SK-N-MC (cell line): ENCODE measurements at regions not wholly inside any gene's neighbourhood (a gene's known extent, or its start where the extent isn't known, plus 50 kb on each side); places are given as distances from the start of the nearest gene placed in this dataset.

ENCODE experiments used
- DNase-seq: peaks from one replicate; pipeline ENCODE4 v3.0.0-alpha.2; 2011; ENCODE audit warnings: low read depth, low spot score
- H3K27ac ChIP-seq: fragments of 200-600 bp; sonication (generic); 2 replicates; pipeline ENCODE4 v1.5.1; 2016; ENCODE audit warnings: mixed run types
- H3K36me3 ChIP-seq: fragments of 200-600 bp; sonication (generic); 2 replicates; pipeline ENCODE4 v1.6.1; 2017; ENCODE audit warnings: antibody characterized with exemption, low read length, mixed read lengths; ENCODE audit not compliant: insufficient read depth
- H3K4me3 ChIP-seq: fragments of 200-600 bp; sonication (generic); 2 replicates; pipeline ENCODE4 v1.5.1; 2016
- H3K9ac ChIP-seq: fragments of 200-600 bp; sonication (generic); 2 replicates; pipeline ENCODE4 v1.8.0; 2017; ENCODE audit warnings: mixed run types, mixed read lengths; ENCODE audit not compliant: insufficient read length
- H3K9me3 ChIP-seq: fragments of 200-600 bp; sonication (generic); 2 replicates; pipeline ENCODE4 v1.6.1; 2017; ENCODE audit warnings: low read depth, mild to moderate bottlenecking, antibody characterized with exemption, low read length, moderate library complexity, mixed read lengths
- EZH2 ChIP-seq: fragments of 200-600 bp; sonication (generic); IDR thresholded peaks from one replicate; pipeline ENCODE4 v1.6.1; 2017; ENCODE audit warnings: antibody characterized with exemption
- FOXP2 ChIP-seq: optimal IDR thresholded peaks from 2 replicates; pipeline ENCODE3; 2011; ENCODE audit warnings: mild to moderate bottlenecking, moderate library complexity; ENCODE audit not compliant: insufficient read depth; ENCODE audit errors: extremely low read length, control extremely low read depth
- POLR2AphosphoS5 ChIP-seq: IDR thresholded peaks from 2 replicates; pipeline ENCODE4 v1.6.1; 2012; ENCODE audit warnings: mild to moderate bottlenecking, low read depth, low read length, borderline replicate concordance

DNA sequence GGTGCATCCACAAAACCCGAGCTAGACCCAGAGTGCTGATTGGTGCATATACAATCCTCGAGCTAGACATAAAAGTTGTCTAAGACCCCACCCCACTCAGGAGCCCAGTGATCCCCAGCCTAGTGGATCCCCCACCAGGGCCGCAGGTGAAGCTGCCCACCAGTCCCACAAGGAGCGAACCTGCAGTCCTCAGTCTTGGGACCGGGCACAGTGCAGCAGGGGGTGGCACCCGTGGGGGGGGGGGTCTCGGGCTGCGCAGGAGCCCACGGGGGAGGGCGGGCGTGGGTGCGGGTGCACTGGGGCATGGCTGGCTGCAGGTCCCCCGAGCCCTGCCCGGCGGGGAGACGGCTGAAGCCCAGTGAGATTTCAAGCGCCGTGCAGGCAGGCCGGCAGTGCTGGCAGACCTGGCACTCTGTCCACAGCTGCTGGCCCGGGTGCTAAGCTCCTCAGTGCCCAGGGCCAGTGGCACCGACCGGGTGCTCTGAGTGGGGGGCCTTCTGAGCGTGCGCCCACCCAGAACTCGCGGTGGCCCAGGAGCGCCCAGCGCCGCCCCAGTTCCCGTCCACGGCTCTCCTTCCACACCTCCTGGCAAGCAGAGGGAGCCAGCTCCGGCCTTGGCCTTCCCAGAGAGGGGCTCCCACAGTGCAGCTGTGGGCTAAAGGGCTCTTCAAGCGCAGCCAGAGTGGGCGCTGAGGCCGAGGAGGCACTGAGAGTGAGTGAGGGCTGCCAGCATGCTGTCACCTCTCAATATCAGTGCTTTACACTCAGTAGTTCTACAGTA is 989.1 kb downstream of the FAM181B start:
- H3K27ac ChIP-seq, result no peak overlapping the region
- H3K4me3 ChIP-seq, result no peak overlapping the region
- no peaks in the 10 kb centered on the region for H3K9me3 ChIP-seq
- TF ChIP-seq FOXP2, result no peak
- no peak for TF ChIP-seq POLR2AphosphoS5
- TF ChIP-seq EZH2, result no peak
- no peak overlapping the region for H3K9ac ChIP-seq
- no peak for DNase-seq
- H3K36me3 ChIP-seq, result no peaks in the 10 kb centered on the region

DNA sequence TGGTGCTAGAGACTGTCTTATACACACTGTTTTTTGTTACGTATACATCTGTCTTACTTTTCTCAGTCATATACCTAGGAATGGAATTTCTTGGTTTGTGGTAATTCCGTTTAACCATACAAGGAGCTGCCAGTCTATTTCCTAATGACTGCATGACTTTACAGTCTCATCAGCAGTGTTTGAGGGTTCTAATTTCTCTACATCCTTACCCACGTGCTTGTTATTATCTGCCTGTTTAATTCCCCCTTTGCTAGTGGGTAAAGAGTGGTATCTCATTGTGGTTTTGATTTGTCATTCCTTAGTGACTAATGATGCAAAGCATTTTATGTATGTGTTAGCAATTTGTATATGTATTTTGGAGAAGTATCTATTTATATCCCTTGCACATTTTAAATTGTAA is 1008.0 kb downstream of the FAM181B start:
- no peak overlapping the region for H3K27ac ChIP-seq
- H3K9me3 ChIP-seq, result no peaks in the 10 kb centered on the region
- TF ChIP-seq EZH2, result no peak
- no peak for TF ChIP-seq FOXP2
- no peak for TF ChIP-seq POLR2AphosphoS5

DNA sequence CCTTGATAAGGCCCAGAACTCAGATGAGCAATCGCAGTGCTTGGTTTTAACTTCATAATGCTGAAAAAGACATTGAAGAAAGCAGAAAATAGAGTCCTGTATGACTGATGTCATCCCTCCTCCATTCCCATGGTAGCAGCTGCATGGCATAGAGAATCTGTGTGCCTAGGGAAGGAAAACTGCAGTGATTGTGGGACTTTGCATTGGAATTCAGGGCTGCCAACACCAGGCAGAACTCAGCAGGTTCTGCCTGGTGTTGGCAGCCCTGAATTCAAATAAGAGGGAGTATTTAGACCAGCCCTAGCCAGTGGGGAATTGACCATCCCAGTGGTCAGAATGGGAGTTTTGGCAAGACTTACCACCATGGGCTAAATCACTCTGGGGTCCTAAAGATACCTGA is 1016.0 kb downstream of the FAM181B start:
- H3K9ac ChIP-seq, result no peak overlapping the region
- no peak overlapping the region for H3K4me3 ChIP-seq
- no peaks in the 10 kb centered on the region for H3K9me3 ChIP-seq
- DNase-seq, result no peak
- TF ChIP-seq FOXP2 (no peak), POLR2AphosphoS5 (no peak), EZH2 (no peak)
- H3K36me3 ChIP-seq, result no peaks in the 10 kb centered on the region
- H3K27ac ChIP-seq, result no peak overlapping the region

More for the DNA sequence above, 1008.0 kb downstream of the FAM181B start:
- H3K9ac ChIP-seq, result no peak overlapping the region
- H3K4me3 ChIP-seq, result no peak overlapping the region
- DNase-seq, result no peak
- H3K36me3 ChIP-seq, result no peaks in the 10 kb centered on the region

DNA sequence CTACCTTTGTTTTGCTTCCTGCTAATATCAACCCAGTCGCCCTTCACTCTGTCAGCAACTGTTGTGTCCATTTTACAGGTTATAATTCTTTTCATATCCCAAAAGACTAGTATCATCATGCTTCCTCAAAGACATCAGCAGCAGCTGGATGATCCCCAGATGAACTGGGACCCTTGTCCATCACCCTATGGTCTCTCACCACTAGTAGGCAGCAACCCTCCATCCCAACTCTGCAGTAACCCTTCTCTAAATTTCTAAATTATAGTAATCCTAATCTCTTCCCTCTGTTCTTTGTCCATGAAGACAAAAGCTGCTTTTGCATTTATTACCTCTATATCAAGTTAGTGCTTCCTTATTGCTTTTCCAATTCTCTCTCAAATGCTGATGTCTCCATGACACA is 1025.8 kb downstream of the FAM181B start:
- Histone ChIP-seq H3K4me3 (no peak overlapping the region), H3K9ac (no peak overlapping the region), H3K27ac (no peak overlapping the region), H3K36me3 (no peaks in the 10 kb centered on the region), H3K9me3 (no peaks in the 10 kb centered on the region)
- TF ChIP-seq EZH2 (no peak), POLR2AphosphoS5 (no peak), FOXP2 (no peak)
- no peak for DNase-seq

DNA sequence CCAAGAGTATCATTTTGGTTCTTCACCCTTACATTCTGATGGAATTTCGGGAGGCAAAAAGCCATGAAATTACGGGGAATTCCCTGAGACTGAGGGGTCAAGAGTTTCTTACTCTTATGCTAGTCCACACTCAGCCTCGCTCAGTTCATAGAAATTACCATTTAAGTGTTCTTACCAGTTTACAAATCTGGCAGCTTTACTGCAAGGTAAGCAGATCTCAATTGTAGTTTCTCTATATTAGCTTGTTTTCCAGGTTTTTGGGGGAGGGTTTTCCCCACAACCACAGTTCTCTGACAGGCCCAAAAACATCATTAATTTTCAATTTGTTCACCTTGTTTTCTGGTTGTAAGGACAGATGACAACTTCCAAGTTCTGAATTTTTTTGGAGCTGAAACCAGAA is 1028.4 kb downstream of the FAM181B start:
- Histone ChIP-seq H3K9me3 (no peaks in the 10 kb centered on the region), H3K9ac (no peak overlapping the region), H3K27ac (no peak overlapping the region), H3K36me3 (no peaks in the 10 kb centered on the region), H3K4me3 (no peak overlapping the region)
- no peak for TF ChIP-seq POLR2AphosphoS5
- TF ChIP-seq EZH2, result no peak
- no peak for TF ChIP-seq FOXP2
- DNase-seq, result no peak

DNA sequence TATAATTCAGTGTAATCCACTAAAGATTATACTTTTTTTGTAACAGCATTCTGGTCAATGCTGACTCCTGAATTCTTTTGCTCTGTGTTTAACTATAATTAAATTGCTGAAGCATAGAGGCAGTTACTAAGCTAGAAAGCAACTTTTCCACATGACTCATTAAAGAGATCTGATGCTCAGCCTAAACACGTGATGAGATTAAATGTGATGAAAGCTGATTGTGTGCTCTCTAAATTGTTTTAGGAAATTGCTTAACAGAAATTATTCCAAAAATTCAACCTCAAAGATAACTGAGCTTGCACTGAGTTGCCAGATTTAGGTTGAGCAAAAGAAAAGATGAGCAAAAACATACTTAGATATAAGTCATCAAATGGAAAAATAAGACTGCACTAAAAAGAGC is 1033.6 kb downstream of the FAM181B start:
- no peak for DNase-seq
- no peak overlapping the region for H3K27ac ChIP-seq
- H3K9ac ChIP-seq, result no peak overlapping the region
- H3K4me3 ChIP-seq, result no peak overlapping the region
- no peak for TF ChIP-seq POLR2AphosphoS5
- no peak for TF ChIP-seq EZH2
- TF ChIP-seq FOXP2, result no peak
- no peaks in the 10 kb centered on the region for H3K36me3 ChIP-seq
- no peaks in the 10 kb centered on the region for H3K9me3 ChIP-seq

DNA sequence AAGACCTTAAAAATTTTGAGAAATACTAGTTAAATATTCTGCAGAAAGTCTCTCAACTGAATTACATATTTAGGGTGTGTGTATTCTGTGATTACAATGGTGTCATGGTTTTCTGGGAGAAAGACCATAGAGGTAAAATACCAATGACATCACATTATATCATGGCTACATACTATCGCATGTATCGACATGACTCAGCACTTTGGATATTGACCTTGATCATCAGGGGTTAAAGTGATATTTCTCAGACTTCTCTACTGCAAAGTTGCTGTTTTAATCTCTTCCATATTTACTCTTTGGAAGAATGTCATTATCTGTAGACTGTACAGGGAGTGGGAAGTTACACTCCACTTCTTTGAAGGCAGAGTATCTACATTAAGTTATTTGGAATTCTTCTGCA is 1046.6 kb downstream of the FAM181B start:
- H3K9me3 ChIP-seq, result no peaks in the 10 kb centered on the region
- TF ChIP-seq FOXP2 (no peak), POLR2AphosphoS5 (no peak), EZH2 (no peak)
- H3K27ac ChIP-seq, result no peak overlapping the region
- no peak overlapping the region for H3K4me3 ChIP-seq
- DNase-seq, result no peak
- H3K9ac ChIP-seq, result no peak overlapping the region
- H3K36me3 ChIP-seq, result no peaks in the 10 kb centered on the region

DNA sequence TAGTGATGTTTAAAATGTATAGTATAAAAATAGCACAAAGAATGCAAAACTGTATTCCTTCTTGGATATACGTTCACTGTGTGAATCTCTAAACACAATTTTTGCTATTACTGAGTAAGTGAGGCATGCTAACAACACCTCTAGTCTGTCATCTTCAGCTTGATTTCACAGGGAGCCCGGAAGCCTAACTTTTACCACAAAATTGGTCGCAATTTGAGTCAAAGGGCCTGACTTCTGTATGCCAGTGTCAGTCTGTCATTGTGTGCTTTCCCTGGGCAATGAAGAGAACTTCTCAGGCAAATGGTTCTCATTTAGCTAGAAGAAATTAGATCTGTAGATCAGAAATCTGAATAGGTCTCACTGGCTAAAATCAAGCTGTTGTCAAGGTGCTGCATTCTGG is 1059.5 kb downstream of the FAM181B start:
- H3K9ac ChIP-seq, result no peak overlapping the region
- H3K27ac ChIP-seq, result no peak overlapping the region
- no peaks in the 10 kb centered on the region for H3K9me3 ChIP-seq
- TF ChIP-seq FOXP2 (no peak), EZH2 (no peak), POLR2AphosphoS5 (no peak)
- no peak overlapping the region for H3K4me3 ChIP-seq
- H3K36me3 ChIP-seq, result no peaks in the 10 kb centered on the region
- DNase-seq, result no peak

DNA sequence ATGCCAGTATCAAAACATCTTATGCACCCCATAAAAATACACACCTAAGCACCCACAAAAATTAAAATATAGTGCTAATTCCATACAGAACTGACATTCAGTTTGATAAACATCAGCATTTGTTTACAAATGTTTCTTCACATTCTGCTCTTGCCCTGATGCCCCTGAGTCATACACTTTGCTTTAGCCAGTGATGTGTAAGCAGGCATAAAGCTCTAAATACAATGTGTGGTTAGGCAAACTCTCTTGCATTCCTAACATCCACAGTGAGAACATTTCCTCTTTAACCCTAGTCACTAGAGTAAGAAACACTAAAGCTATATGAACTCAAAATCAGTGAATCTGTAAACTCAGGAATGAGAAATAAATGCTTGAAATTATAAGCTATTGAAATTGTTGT is 1060.7 kb downstream of the FAM181B start:
- DNase-seq, result no peak
- no peak for TF ChIP-seq POLR2AphosphoS5
- no peak for TF ChIP-seq FOXP2
- no peak for TF ChIP-seq EZH2

More for the DNA sequence above, 1060.7 kb downstream of the FAM181B start:
- no peak overlapping the region for H3K4me3 ChIP-seq
- no peak overlapping the region for H3K27ac ChIP-seq
- H3K9me3 ChIP-seq, result no peaks in the 10 kb centered on the region
- H3K9ac ChIP-seq, result no peak overlapping the region
- no peaks in the 10 kb centered on the region for H3K36me3 ChIP-seq
